UCSD-AML1 (cell line): ENCODE measurements at regions not wholly inside any gene's neighbourhood (a gene's known extent, or its start where the extent isn't known, plus 50 kb on each side); places are given as distances from the start of the nearest gene placed in this dataset.

Source experiments
- DNase-seq: peaks from one replicate; lab custom pipeline; 2025; ENCODE audit not compliant: unreplicated experiment; lab: John Stamatoyannopoulos, UW

- no peak for DNase-seq
These were observed 242.9 kb downstream of the LPIN1 start for GRCh38 chr2:11989354-11989703.

DNA sequence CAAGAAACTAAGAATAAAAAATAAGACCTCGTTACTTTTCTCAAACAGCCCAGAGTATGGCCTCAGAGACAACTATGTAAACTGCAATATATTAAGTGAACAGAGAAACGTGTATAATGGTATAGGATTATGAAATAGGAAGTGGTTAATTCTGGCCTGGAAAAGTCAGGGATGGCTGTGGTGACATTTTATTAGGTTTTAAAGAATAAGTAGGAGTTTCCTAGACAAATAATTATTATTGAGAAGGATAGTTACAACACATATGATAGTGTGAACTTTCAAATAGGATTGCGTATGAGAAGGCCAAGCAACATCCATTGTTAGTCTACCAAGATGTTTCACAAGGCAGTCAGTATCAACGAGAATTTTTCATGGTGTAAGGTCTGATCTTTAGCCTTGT is 244.1 kb downstream of the LPIN1 start:
- no peak for DNase-seq

GRCh38 chr2:11993749-11994148 is 247.3 kb downstream of the LPIN1 start:
- DNase-seq: no peak

DNA sequence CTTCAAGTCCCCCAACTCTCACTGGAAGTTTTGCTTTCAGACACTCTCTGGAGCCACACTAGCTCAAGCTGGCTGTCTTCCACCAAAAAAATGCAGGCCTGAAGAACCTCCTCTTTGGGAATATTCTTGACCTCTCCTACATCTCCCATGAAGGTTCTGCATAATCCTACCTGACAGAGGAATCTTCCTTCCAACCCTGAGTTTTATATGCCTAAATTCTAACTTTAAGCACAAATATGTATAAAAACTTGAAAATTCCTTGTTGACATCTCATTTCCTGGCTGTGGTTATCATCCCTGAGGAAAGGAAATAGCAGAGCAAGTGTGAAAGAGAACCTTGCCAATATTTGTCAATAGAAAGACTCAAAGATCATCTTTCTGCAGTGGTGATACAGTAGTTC is 249.0 kb downstream of the LPIN1 start:
- DNase-seq: no peak

GRCh38 chr2:11996618-11997017 is 250.2 kb downstream of the LPIN1 start:
- no peak for DNase-seq

GRCh38 chr2:11997142-11997541 is 250.7 kb downstream of the LPIN1 start:
- no peak for DNase-seq

DNA sequence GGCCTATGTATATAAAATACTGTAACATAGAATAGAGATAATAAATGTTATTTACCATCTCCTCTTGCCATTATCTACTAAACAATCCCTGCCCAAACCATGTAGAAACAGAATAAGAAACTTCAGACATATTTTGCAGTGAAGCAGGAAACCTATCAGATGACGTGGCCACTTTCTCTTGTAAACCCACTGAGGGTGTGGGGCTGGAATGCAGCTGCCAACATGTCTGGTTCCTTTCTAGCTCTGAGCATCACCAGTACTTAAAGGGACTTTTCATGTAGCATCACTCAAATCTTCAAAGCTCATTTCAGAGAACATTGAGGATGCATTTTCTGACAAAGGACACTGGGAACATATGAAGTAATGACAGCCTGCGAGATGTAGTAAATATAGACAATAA is 251.8 kb downstream of the LPIN1 start:
- no peak for DNase-seq

DNA sequence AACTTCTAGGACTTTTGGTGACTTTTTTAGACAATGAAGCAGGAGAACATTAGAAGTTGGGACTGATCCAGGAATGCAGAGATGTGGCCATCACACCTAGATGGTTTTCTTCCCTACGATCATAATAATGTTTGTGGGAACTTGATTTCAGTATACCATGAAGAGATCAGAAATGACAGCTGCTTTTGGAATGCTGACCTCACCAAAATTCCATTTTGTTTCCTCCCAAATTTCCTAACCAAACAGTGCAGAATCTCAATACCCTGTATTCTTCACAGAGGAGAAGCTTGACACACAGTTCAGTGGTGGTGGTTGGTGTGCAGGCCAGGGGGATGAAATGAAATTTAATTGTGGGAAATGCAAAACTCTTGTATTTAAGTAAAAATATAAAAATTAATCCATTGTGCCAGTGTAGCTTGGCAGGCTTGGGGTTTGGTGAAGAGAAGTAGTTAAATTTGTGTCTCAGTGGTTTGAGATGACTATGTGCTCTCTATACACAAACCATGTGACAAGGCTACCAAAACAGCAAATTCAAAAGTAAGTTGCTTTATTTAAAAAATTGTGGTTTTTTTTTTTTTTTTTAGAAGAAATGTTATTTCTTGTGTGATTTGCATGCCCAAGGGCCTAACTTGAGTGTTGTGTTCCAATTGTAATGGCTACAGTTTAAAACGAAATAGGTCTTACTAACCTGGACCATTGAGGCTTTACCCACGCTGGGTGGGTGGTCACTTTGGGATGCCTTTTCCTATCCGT is 252.4 kb downstream of the LPIN1 start:
- DNase-seq: no peak

DNA sequence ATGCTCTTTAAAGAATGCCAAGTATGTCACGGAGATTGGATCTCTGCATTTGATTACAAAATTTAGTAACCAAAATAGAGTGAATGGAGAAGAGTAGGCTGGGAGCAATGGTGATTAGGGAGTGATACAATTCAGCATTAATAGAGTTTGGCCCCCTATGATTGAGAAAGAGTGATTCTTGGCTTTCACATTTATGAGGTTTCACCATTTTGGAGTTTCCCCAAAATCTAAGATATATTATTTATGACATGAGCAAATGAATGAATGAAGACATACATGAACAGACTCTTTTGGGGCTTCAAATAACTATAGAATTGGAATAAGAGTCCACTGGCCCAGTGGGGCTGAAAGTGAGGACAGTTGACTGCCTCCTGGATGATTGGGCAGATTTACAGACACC is 255.2 kb downstream of the LPIN1 start:
- no peak for DNase-seq

DNA sequence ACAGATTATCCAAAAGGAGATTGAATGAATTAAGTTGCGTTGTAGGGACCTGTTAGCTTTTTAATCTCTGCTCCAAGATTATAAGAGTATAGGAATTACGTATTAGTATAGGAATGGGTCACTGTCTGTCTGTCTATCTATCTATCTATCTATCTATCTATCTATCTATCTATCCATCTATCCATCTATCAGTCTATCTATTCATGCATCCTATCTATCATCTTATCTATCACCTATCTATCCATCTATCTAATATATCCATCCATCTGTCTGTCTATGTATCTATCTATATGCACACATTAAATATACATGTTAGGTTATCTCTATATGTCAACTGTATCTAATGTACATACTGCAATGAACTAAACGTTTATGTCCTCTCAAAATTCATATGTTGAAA is 255.8 kb downstream of the LPIN1 start:
- DNase-seq: no peak

DNA sequence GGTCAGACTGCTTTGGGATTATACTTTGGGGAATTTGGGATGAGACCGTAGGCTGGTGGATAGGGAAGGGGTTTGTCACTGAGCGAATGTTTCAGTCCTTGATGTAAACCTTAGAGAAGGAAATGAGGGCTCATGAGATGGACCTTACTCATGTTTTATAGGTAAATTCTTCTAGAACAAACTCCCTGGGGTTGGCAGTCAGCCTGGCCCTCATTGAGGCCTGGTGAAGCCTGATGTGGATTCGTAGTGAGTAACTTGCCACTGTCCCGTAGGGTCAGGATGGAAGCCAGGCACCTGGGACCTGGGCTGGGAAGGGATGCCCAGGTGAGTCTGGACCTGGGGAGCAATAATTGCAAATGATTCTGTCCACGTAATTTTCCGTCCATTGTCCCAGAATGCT is 258.3 kb downstream of the LPIN1 start:
- DNase-seq: no peak

- no peak for DNase-seq
These were observed 259.7 kb downstream of the LPIN1 start for GRCh38 chr2:12005886-12006681.

GRCh38 chr2:12006850-12007249 is 260.4 kb downstream of the LPIN1 start:
- no peak for DNase-seq

GRCh38 chr2:12007282-12007681 is 260.9 kb downstream of the LPIN1 start:
- no peak for DNase-seq

DNA sequence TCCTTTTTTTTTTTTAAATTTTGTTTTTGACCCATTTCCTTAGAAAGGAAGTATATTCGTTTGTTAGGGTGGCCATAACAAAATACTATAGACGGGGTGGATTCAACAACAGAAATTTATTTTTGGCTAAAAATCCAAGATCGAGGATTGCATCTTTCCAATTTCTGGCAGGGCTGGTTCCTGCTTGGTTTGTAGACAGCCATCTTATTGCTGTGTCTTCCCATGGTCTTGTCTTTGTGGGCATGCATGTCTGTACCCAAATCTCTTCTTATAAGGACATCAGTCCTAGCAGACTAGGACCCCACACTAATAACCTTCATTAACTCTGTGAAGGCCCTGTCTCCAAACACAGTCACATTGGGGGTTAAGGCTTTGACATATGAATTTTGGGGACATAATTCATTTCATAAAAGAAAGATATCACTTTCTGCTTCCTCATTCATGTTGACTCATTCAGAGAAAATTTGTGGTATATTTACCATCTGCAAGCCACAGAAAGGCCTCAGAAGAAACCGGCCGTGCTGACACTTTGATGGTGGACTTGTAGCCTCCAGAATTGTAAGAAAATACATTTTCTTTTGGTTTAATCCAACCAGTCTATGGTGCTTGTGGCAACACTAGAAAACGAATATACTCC is 262.1 kb downstream of the LPIN1 start:
- DNase-seq: no peak

GRCh38 chr2:12009323-12009905 is 263.0 kb downstream of the LPIN1 start:
- no peak for DNase-seq

DNA sequence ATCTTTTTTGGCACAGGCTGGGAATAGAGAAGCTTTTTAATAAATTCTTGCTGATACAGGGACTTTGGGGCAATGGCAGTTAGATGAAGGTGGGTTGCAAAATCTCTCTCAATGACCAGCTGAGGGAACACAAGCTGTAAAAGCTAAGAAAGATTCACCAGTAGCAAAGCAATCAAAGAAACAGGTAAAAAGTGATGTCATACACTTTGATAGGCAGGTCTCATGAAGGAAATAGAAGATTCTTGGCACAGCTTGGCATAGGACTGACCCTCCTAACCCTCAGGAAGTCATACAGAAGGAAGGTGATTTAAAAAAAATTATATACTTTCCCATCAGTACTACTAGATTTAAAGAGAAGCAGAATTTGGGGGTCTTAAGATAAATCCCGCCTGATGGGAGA is 263.6 kb downstream of the LPIN1 start:
- no peak for DNase-seq

GRCh38 chr2:12010779-12011178 is 264.3 kb downstream of the LPIN1 start:
- no peak for DNase-seq

- no peak for DNase-seq
These were observed 267.9 kb downstream of the LPIN1 start for GRCh38 chr2:12014088-12014960.

GRCh38 chr2:12017499-12018157 is 271.2 kb downstream of the LPIN1 start:
- DNase-seq: no peak
